UCSD-AML1 (cell line): ENCODE measurements at regions not wholly inside any gene's neighbourhood (a gene's known extent, or its start where the extent isn't known, plus 50 kb on each side); places are given as distances from the start of the nearest gene placed in this dataset.

Experiments
- DNase-seq: peaks from one replicate; lab custom pipeline; 2025; ENCODE audit not compliant: unreplicated experiment; lab: John Stamatoyannopoulos, UW

- DNase-seq: no peak
Measured at GRCh38 chr1:55749975-55750627, 534.9 kb upstream of the USP24 start.

GRCh38 chr1:55747408-55747841 is 532.3 kb upstream of the USP24 start:
- no peak for DNase-seq

- no peak for DNase-seq
Measured at GRCh38 chr1:55746710-55747109, 531.5 kb upstream of the USP24 start.

- no peak for DNase-seq
Measured at GRCh38 chr1:55741516-55741915, 526.4 kb upstream of the USP24 start.

GRCh38 chr1:55735106-55735505 is 519.9 kb upstream of the USP24 start:
- DNase-seq: no peak

GRCh38 chr1:55726994-55727393 is 511.8 kb upstream of the USP24 start:
- DNase-seq: no peak

GRCh38 chr1:55725378-55725777 is 510.2 kb upstream of the USP24 start:
- DNase-seq: no peak

- no peak for DNase-seq
Measured at GRCh38 chr1:55724551-55725325, 509.6 kb upstream of the USP24 start.

GRCh38 chr1:55723001-55723400 is 507.8 kb upstream of the USP24 start:
- no peak for DNase-seq

GRCh38 chr1:55720261-55720660 is 505.1 kb upstream of the USP24 start:
- DNase-seq: no peak

GRCh38 chr1:55718758-55719671 is 503.9 kb upstream of the USP24 start:
- DNase-seq: no peak

- no peak for DNase-seq
Measured at GRCh38 chr1:55717111-55717510, 501.9 kb upstream of the USP24 start.

GRCh38 chr1:55716610-55717009 is 501.4 kb upstream of the USP24 start:
- no peak for DNase-seq

- DNase-seq: no peak
Measured at GRCh38 chr1:55716151-55716550, 501.0 kb upstream of the USP24 start.

GRCh38 chr1:55714230-55714629 is 499.1 kb upstream of the USP24 start:
- DNase-seq: no peak

- DNase-seq: no peak
Measured at GRCh38 chr1:55713516-55713915, 498.4 kb upstream of the USP24 start.

- no peak for DNase-seq
Measured at GRCh38 chr1:55712148-55712547, 497.0 kb upstream of the USP24 start.

- DNase-seq: no peak
Measured at GRCh38 chr1:55708781-55709180, 493.6 kb upstream of the USP24 start.

GRCh38 chr1:55707846-55708245 is 492.7 kb upstream of the USP24 start:
- DNase-seq: no peak

- no peak for DNase-seq
Measured at GRCh38 chr1:55707196-55707595, 492.0 kb upstream of the USP24 start.

GRCh38 chr1:55706397-55706796 is 491.2 kb upstream of the USP24 start:
- DNase-seq: peak; percentile 13
